Suprapubic skin (tissue), 4 donors: ENCODE measurements at regions not wholly inside any gene's neighbourhood (a gene's known extent, or its start where the extent isn't known, plus 50 kb on each side); places are given as distances from the start of the nearest gene placed in this dataset.

Experiments used
- DNase-seq, 2 donors: peaks; one replicate each; pipeline ENCODE4 v3.0.0-alpha.2; 2019; ENCODE audit warnings: low spot score in 2 of 2
- H3K27ac ChIP-seq: fragments of 200-600 bp; sonication (generic); one replicate; pipeline ENCODE4 v1.5.1; 2019
- H3K27me3 ChIP-seq: fragments of 200-600 bp; sonication (generic); one replicate; pipeline ENCODE4 v1.5.1; 2019
- H3K36me3 ChIP-seq: fragments of 200-600 bp; sonication (generic); one replicate; pipeline ENCODE4 v1.5.1; 2019
- H3K4me1 ChIP-seq: fragments of 200-600 bp; sonication (generic); one replicate; pipeline ENCODE4 v1.5.1; 2019
- H3K4me3 ChIP-seq: fragments of 200-600 bp; sonication (generic); one replicate; pipeline ENCODE4 v1.5.1; 2019; ENCODE audit warnings: mild to moderate bottlenecking
- H3K9me3 ChIP-seq: fragments of 200-600 bp; sonication (generic); one replicate; pipeline ENCODE4 v1.5.1; 2019
- EP300 ChIP-seq: sonication (generic); formaldehyde crosslinking; IDR thresholded peaks from one replicate; pipeline ENCODE4 v1.6.1; 2017; ENCODE audit warnings: antibody characterized with exemption
- POLR2A ChIP-seq, 2 donors: fragments of 450-650 bp; IDR thresholded peaks; one replicate each; pipeline ENCODE4 v1.6.1; 2017; ENCODE audit warnings: antibody characterized with exemption in 2 of 2, mild to moderate bottlenecking in 2 of 2, moderate library complexity in 2 of 2
- POLR2AphosphoS5 ChIP-seq, 3 donors: sonication (generic); formaldehyde crosslinking; IDR thresholded peaks; one replicate each; pipeline ENCODE4 v1.6.1; 2017; ENCODE audit warnings: antibody characterized with exemption in 3 of 3
- WGBS: methylation state at CpG from one replicate; pipeline ENCODE4 v1.1.5; 2018; 5-methylcytosine and 5-hydroxymethylcytosine counted together
- TF ChIP-seq, protein P1 (sequence below), 2 donors: fragments of 200-600 bp in 1 of 2; fragments of 450-650 bp in 1 of 2; sonication (generic) in 1 of 2; IDR thresholded peaks; one replicate each; pipeline ENCODE4 v1.5.1; 2016 to 2019; ENCODE audit warnings: antibody characterized with exemption in 2 of 2, mild to moderate bottlenecking in 1 of 2, moderate library complexity in 1 of 2

GRCh38 chr20:23269954-23270353, 80.6 kb upstream of the NXT1 start:
- WGBS: 77% methylated on average over 5 of the region's 5 CpGs
- Histone ChIP-seq H3K4me3 (no peak overlapping the region), H3K27ac (peak overlapping the region; percentile 23), H3K27me3 (no peaks in the 10 kb centered on the region), H3K36me3 (no peaks in the 10 kb centered on the region), H3K9me3 (no peaks in the 10 kb centered on the region), H3K4me1 (no peaks in the 10 kb centered on the region)
- peak in 1 of 2 donors; percentile 28 for DNase-seq
- TF ChIP-seq EP300 (no peak), POLR2AphosphoS5 (IDR thresholded peaks at IDR 0.05) (no peak), POLR2A (IDR thresholded peaks at IDR 0.05) (no peak)
- TF ChIP-seq, protein P1, sequence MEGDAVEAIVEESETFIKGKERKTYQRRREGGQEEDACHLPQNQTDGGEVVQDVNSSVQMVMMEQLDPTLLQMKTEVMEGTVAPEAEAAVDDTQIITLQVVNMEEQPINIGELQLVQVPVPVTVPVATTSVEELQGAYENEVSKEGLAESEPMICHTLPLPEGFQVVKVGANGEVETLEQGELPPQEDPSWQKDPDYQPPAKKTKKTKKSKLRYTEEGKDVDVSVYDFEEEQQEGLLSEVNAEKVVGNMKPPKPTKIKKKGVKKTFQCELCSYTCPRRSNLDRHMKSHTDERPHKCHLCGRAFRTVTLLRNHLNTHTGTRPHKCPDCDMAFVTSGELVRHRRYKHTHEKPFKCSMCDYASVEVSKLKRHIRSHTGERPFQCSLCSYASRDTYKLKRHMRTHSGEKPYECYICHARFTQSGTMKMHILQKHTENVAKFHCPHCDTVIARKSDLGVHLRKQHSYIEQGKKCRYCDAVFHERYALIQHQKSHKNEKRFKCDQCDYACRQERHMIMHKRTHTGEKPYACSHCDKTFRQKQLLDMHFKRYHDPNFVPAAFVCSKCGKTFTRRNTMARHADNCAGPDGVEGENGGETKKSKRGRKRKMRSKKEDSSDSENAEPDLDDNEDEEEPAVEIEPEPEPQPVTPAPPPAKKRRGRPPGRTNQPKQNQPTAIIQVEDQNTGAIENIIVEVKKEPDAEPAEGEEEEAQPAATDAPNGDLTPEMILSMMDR (IDR thresholded peaks at IDR 0.05): no peak

DNA sequence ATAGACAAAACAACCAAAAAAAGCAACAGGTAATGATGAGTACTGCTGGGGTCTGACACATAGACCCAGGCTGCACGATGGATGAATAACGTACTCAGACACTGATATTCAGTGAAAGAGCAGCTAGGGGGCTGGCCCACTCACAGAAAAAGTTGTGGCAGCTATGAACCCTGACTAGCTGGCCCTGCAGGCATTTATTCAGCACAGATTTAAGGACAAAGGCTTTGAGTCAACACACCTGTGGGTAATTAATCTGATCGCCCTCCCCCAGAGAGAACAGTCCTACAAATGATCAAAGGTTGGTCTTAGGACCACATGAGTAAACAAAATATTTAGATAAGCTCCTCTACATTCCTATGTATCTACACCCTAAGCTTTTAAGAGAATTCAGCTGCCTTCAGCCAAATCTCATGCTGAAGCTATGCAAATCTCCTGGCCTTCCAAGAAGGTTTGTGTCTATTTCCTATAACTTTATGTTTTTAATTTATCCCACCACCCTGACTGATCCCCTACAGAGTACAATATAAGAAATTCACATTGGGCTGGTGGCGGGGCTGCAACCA, 81.7 kb upstream of the NXT1 start:
- Histone ChIP-seq H3K27me3 (no peaks in the 10 kb centered on the region), H3K4me3 (no peak overlapping the region), H3K4me1 (no peaks in the 10 kb centered on the region), H3K9me3 (no peaks in the 10 kb centered on the region), H3K27ac (no peak overlapping the region), H3K36me3 (no peaks in the 10 kb centered on the region)
- DNase-seq: peak in 1 of 2 donors; percentile 28
- TF ChIP-seq POLR2AphosphoS5 (IDR thresholded peaks at IDR 0.05) (no peak), EP300 (no peak), POLR2A (IDR thresholded peaks at IDR 0.05) (no peak)
- TF ChIP-seq, protein P1 (IDR thresholded peaks at IDR 0.05): no peak
- 89% methylated on average over 4 of the region's 4 CpGs for WGBS

DNA sequence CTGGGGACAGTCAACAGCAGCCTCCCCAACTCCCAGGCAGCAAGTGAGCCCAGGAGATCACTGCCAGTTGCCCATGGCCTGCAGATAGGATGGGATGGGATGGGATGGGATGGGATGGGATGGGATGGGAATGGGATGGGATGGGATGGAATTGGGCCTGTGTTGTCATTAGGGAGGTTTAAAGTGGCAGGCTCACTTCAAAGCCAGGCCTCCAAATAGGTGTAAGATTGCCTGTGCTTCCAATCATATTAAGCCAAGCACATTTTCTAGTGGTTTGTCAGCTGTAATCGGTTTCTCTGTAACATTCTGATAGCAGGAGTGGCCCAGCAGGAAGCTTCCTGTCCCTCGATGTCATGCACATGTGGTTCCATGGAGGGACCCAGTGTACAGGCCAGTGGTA, 82.7 kb upstream of the NXT1 start:
- no peaks in the 10 kb centered on the region for H3K27me3 ChIP-seq
- no peaks in the 10 kb centered on the region for H3K4me1 ChIP-seq
- 95% methylated on average over 2 of the region's 2 CpGs for WGBS
- no peak overlapping the region for H3K4me3 ChIP-seq
- no peaks in the 10 kb centered on the region for H3K9me3 ChIP-seq
- TF ChIP-seq, protein P1 (IDR thresholded peaks at IDR 0.05): no peak
- TF ChIP-seq POLR2AphosphoS5 (IDR thresholded peaks at IDR 0.05) (no peak), EP300 (no peak), POLR2A (IDR thresholded peaks at IDR 0.05) (no peak)
- no peak overlapping the region for H3K27ac ChIP-seq
- no peak for DNase-seq
- H3K36me3 ChIP-seq: no peaks in the 10 kb centered on the region

DNA sequence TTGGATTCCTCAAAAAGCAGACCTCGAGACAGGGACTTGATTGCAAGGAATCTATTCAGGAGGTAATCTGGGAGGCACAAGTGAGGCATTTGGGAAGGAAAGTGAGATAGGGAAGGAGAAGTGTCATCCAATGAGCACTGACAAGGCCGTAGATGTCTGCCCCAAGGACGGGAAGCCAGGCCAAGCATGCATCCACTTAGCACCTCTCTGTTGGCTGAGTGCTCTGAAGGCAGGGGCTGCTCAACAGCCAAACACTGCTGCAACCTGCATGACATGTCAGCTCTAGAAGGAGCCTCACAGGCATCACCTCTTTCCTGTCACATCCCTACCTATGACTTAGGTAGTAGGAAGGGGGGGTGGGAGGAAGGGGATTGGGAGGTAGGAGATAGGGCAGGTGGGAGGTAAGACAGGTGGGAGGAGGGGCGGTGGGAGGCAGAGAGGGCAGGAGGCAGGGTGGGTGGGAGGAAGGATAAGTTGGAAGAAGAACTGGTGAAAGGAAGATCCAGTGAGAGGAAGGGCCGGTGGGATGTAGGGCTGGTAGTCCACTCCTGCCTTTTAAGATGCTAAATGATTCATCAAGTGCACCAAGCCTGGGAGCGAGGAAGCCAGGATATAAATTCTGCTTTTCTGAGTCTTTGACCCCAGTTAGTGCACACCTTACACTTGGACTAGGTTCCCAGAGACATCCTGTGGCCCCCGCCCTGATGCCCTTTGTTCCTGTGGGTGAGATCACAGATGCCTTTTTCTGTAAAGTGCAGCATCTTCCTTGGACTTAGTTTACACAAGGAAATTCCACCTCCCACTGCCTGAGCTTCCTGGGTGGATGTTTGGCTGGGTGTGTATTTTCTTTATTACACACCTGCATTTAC, 83.8 kb upstream of the NXT1 start:
- Histone ChIP-seq H3K27ac (no peak overlapping the region), H3K9me3 (no peaks in the 10 kb centered on the region), H3K4me1 (no peaks in the 10 kb centered on the region), H3K4me3 (no peak overlapping the region), H3K36me3 (no peaks in the 10 kb centered on the region), H3K27me3 (no peaks in the 10 kb centered on the region)
- DNase-seq: peak in 1 of 2 donors; percentile 59
- TF ChIP-seq POLR2A (IDR thresholded peaks at IDR 0.05): no peak
- no peak for TF ChIP-seq POLR2AphosphoS5 (IDR thresholded peaks at IDR 0.05)
- TF ChIP-seq EP300: no peak
- TF ChIP-seq, protein P1 (IDR thresholded peaks at IDR 0.05): no peak
- 69% methylated on average over 7 of the region's 7 CpGs for WGBS

GRCh38 chr20:23265226-23265625, 85.4 kb upstream of the NXT1 start:
- WGBS: 73% methylated on average over 4 of the region's 8 CpGs
- Histone ChIP-seq H3K27me3 (no peaks in the 10 kb centered on the region), H3K27ac (no peak overlapping the region), H3K36me3 (no peaks in the 10 kb centered on the region), H3K9me3 (no peaks in the 10 kb centered on the region), H3K4me3 (no peak overlapping the region), H3K4me1 (no peaks in the 10 kb centered on the region)
- peak in 1 of 2 donors; percentile 68 for DNase-seq
- TF ChIP-seq EP300 (no peak), POLR2A (IDR thresholded peaks at IDR 0.05) (no peak), POLR2AphosphoS5 (IDR thresholded peaks at IDR 0.05) (no peak)
- TF ChIP-seq, protein P1 (IDR thresholded peaks at IDR 0.05): no peak
